ENCODE measurements at regions not wholly inside any gene's neighbourhood (a gene's known extent, or its start where the extent isn't known, plus 50 kb on each side); places are given as distances from the start of the nearest gene placed in this dataset.

- no peak overlapping the region for H3K27ac ChIP-seq
- H3K4me2 ChIP-seq = no peak overlapping the region
- H3K9me2 ChIP-seq (replicated peaks; ENCODE audit: insufficient read depth) = no peaks in the 10 kb centered on the region
- TF ChIP-seq EZH2phosphoT487 (IDR thresholded peaks at IDR 0.05; ENCODE audit: low read depth, severe bottlenecking, unreplicated experiment) = no peak
- no peak for TF ChIP-seq EZH2 (IDR thresholded peaks at IDR 0.05; ENCODE audit: borderline replicate concordance)
- no peaks in the 10 kb centered on the region for H3K36me3 ChIP-seq (replicated peaks; ENCODE audit: insufficient read depth, low read depth)
- no peaks in the 10 kb centered on the region for H3K4me1 ChIP-seq (ENCODE audit: insufficient read depth)
- no peak overlapping the region for H2AFZ ChIP-seq
- no peaks in the 10 kb centered on the region for H3K79me2 ChIP-seq
- DNase-seq (ENCODE audit: low spot score) = no peak
- no peak overlapping the region for H3K4me3 ChIP-seq
- no peaks in the 10 kb centered on the region for H3K27me3 ChIP-seq
- H4K20me1 ChIP-seq (ENCODE audit: insufficient read depth, poor library complexity, severe bottlenecking) = no peaks in the 10 kb centered on the region
- no peaks in the 10 kb centered on the region for H3K9me3 ChIP-seq (ENCODE audit: low read depth)
- WGBS (ENCODE audit: low lambda C conversion rate, missing lambda C conversion rate) = 77% methylated on average over 3 of the region's 3 CpGs
Measured at GRCh38 chr11:131118247-131118646, 202.0 kb upstream of the SNX19 start.

- no peak overlapping the region for H3K4me2 ChIP-seq
- no peaks in the 10 kb centered on the region for H3K27me3 ChIP-seq
Measured at GRCh38 chr11:131121426-131122333, 205.4 kb upstream of the SNX19 start.

GRCh38 chr11:131122448-131122847, 206.2 kb upstream of the SNX19 start:
- Histone ChIP-seq H3K4me2 (no peak overlapping the region), H2AFZ (no peak overlapping the region), H3K9me3 (ENCODE audit: low read depth) (no peaks in the 10 kb centered on the region), H3K27ac (no peak overlapping the region), H3K9me2 (replicated peaks; ENCODE audit: insufficient read depth) (no peaks in the 10 kb centered on the region), H3K27me3 (no peaks in the 10 kb centered on the region), H4K20me1 (ENCODE audit: insufficient read depth, poor library complexity, severe bottlenecking) (no peaks in the 10 kb centered on the region), H3K4me1 (ENCODE audit: insufficient read depth) (no peaks in the 10 kb centered on the region), H3K79me2 (no peaks in the 10 kb centered on the region), H3K36me3 (replicated peaks; ENCODE audit: insufficient read depth, low read depth) (no peaks in the 10 kb centered on the region), H3K4me3 (no peak overlapping the region)
- no peak for DNase-seq (ENCODE audit: low spot score)
- TF ChIP-seq CTCF (IDR thresholded peaks at IDR 0.05; ENCODE audit: poor library complexity) (no peak), EZH2 (IDR thresholded peaks at IDR 0.05; ENCODE audit: borderline replicate concordance) (no peak), EZH2phosphoT487 (IDR thresholded peaks at IDR 0.05; ENCODE audit: low read depth, severe bottlenecking, unreplicated experiment) (no peak)
- WGBS (ENCODE audit: low lambda C conversion rate, missing lambda C conversion rate) = 84% methylated on average over 5 of the region's 5 CpGs

More at GRCh38 chr11:131121426-131122333, 205.4 kb upstream of the SNX19 start:
- Histone ChIP-seq H3K79me2 (no peaks in the 10 kb centered on the region), H3K27ac (no peak overlapping the region), H3K4me1 (ENCODE audit: insufficient read depth) (no peaks in the 10 kb centered on the region), H3K9me3 (ENCODE audit: low read depth) (no peaks in the 10 kb centered on the region), H3K36me3 (replicated peaks; ENCODE audit: insufficient read depth, low read depth) (no peaks in the 10 kb centered on the region), H2AFZ (no peak overlapping the region), H3K4me3 (no peak overlapping the region), H3K9me2 (replicated peaks; ENCODE audit: insufficient read depth) (no peaks in the 10 kb centered on the region), H4K20me1 (ENCODE audit: insufficient read depth, poor library complexity, severe bottlenecking) (no peaks in the 10 kb centered on the region)
- no peak for TF ChIP-seq EZH2phosphoT487 (IDR thresholded peaks at IDR 0.05; ENCODE audit: low read depth, severe bottlenecking, unreplicated experiment)
- no peak for TF ChIP-seq EZH2 (IDR thresholded peaks at IDR 0.05; ENCODE audit: borderline replicate concordance)
- TF ChIP-seq CTCF (IDR thresholded peaks at IDR 0.05; ENCODE audit: poor library complexity) = no peak
- 78% methylated on average over 7 of the region's 7 CpGs for WGBS (ENCODE audit: low lambda C conversion rate, missing lambda C conversion rate)
- DNase-seq (ENCODE audit: low spot score) = no peak

- no peaks in the 10 kb centered on the region for H3K4me1 ChIP-seq (ENCODE audit: insufficient read depth)
- no peak overlapping the region for H3K4me2 ChIP-seq
- no peaks in the 10 kb centered on the region for H3K79me2 ChIP-seq
- H3K9me3 ChIP-seq (ENCODE audit: low read depth) = no peaks in the 10 kb centered on the region
- no peak overlapping the region for H3K27ac ChIP-seq
- WGBS (ENCODE audit: low lambda C conversion rate, missing lambda C conversion rate) = 75% methylated on average over 2 of the region's 2 CpGs
- no peaks in the 10 kb centered on the region for H3K9me2 ChIP-seq (replicated peaks; ENCODE audit: insufficient read depth)
- no peak for TF ChIP-seq EZH2phosphoT487 (IDR thresholded peaks at IDR 0.05; ENCODE audit: low read depth, severe bottlenecking, unreplicated experiment)
- TF ChIP-seq CTCF (IDR thresholded peaks at IDR 0.05; ENCODE audit: poor library complexity) = no peak
- no peaks in the 10 kb centered on the region for H3K36me3 ChIP-seq (replicated peaks; ENCODE audit: insufficient read depth, low read depth)
- H2AFZ ChIP-seq = no peak overlapping the region
- no peaks in the 10 kb centered on the region for H3K27me3 ChIP-seq
- H4K20me1 ChIP-seq (ENCODE audit: insufficient read depth, poor library complexity, severe bottlenecking) = no peaks in the 10 kb centered on the region
- no peak for DNase-seq (ENCODE audit: low spot score)
- no peak overlapping the region for H3K4me3 ChIP-seq
Measured at GRCh38 chr11:131129474-131129873, 213.2 kb upstream of the SNX19 start.

Data from hepatocyte (in vitro differentiated cells).